Liver (tissue), 8 donors: ENCODE measurements at regions not wholly inside any gene's neighbourhood (a gene's known extent, or its start where the extent isn't known, plus 50 kb on each side); places are given as distances from the start of the nearest gene placed in this dataset.

Experiments
- DNase-seq: peaks from one replicate; pipeline ENCODE4 v3.0.0-alpha.2; 2017; ENCODE audit warnings: low spot score
- H3K27ac ChIP-seq, 2 donors: one replicate each; pipeline ENCODE4 v1.7.0; 2013; ENCODE audit warnings: inconsistent platforms in 2 of 2, low read length in 2 of 2, control low read depth in 1 of 2, low read depth in 1 of 2, mild to moderate bottlenecking in 1 of 2
- H3K27me3 ChIP-seq, 4 donors: one replicate each; pipeline versions ENCODE4 v1.6.1 to v1.7.0; 2013; ENCODE audit warnings: low read length in 3 of 4, inconsistent platforms in 1 of 4, mild to moderate bottlenecking in 1 of 4, moderate library complexity in 1 of 4; ENCODE audit not compliant: control insufficient read depth in 4 of 4, insufficient read depth in 4 of 4
- H3K36me3 ChIP-seq, 4 donors: one replicate each; pipeline versions ENCODE4 v1.6.1 to v1.7.0; 2013; ENCODE audit warnings: low read length in 3 of 4, mild to moderate bottlenecking in 3 of 4, low read depth in 1 of 4, moderate library complexity in 1 of 4; ENCODE audit not compliant: control insufficient read depth in 4 of 4, insufficient read depth in 3 of 4
- H3K4me1 ChIP-seq, 4 donors: one replicate each; pipeline versions ENCODE4 v1.6.1 to v1.7.0; 2013; ENCODE audit warnings: low read length in 3 of 4, mild to moderate bottlenecking in 3 of 4, moderate library complexity in 1 of 4; ENCODE audit not compliant: control insufficient read depth in 4 of 4, insufficient read depth in 4 of 4
- H3K4me3 ChIP-seq, 3 donors: one replicate each; pipeline versions ENCODE4 v1.6.1 to v1.7.0; 2013; ENCODE audit warnings: low read length in 3 of 3, control low read depth in 1 of 3, low read depth in 1 of 3, mild to moderate bottlenecking in 1 of 3
- H3K9ac ChIP-seq, 2 donors: one replicate each; pipeline ENCODE4 v1.7.0; 2013; ENCODE audit warnings: low read length in 2 of 2, mild to moderate bottlenecking in 2 of 2, moderate library complexity in 2 of 2, control low read depth in 1 of 2, low read depth in 1 of 2
- H3K9me3 ChIP-seq, 4 donors: one replicate each; pipeline versions ENCODE4 v1.6.1 to v1.7.0; 2013; ENCODE audit warnings: low read length in 3 of 4; ENCODE audit not compliant: control insufficient read depth in 4 of 4
- CTCF ChIP-seq: fragments of 150-350 bp; IDR thresholded peaks from 2 replicates; pipeline ENCODE4 v1.5.1; 2017; ENCODE audit warnings: improper control_type of control experiment, low read depth, low read length; ENCODE audit not compliant: missing input control
- EGR1 ChIP-seq, 2 donors: IDR thresholded peaks; 2 replicates each; pipeline ENCODE4 v1.6.1; 2016 to 2018; ENCODE audit warnings: antibody characterized with exemption in 2 of 2, low read depth in 2 of 2
- FOXA1 ChIP-seq: IDR thresholded peaks from 2 replicates; pipeline ENCODE4 v1.6.1; 2016; ENCODE audit warnings: antibody characterized with exemption
- FOXA2 ChIP-seq: IDR thresholded peaks from 2 replicates; pipeline ENCODE4 v1.6.1; 2016; ENCODE audit warnings: antibody characterized with exemption
- GABPA ChIP-seq, 2 donors: IDR thresholded peaks in 1 of 2; conservative IDR thresholded peaks in 1 of 2; 2 replicates each; pipeline ENCODE4 v1.6.1; 2016; ENCODE audit warnings: antibody characterized with exemption in 2 of 2, mild to moderate bottlenecking in 1 of 2, moderate library complexity in 1 of 2
- HNF4A ChIP-seq, 2 donors: conservative IDR thresholded peaks; 2 replicates each; pipeline ENCODE4 v1.6.1; 2016; ENCODE audit warnings: antibody characterized with exemption in 2 of 2, mild to moderate bottlenecking in 2 of 2
- HNF4G ChIP-seq: IDR thresholded peaks from 2 replicates; pipeline ENCODE4 v1.6.1; 2016; ENCODE audit warnings: antibody characterized with exemption
- JUND ChIP-seq, 2 donors: IDR thresholded peaks; 2 replicates each; pipeline ENCODE4 v1.6.1; 2016; ENCODE audit warnings: antibody characterized with exemption in 2 of 2
- MAX ChIP-seq: IDR thresholded peaks from 2 replicates; pipeline ENCODE4 v1.6.1; 2016; ENCODE audit warnings: antibody characterized with exemption
- NR2F2 ChIP-seq: IDR thresholded peaks from 2 replicates; pipeline ENCODE4 v1.6.1; 2016; ENCODE audit warnings: antibody characterized with exemption
- RAD21 ChIP-seq, 2 donors: IDR thresholded peaks; 2 replicates each; pipeline ENCODE4 v1.6.1; 2016; ENCODE audit warnings: antibody characterized with exemption in 2 of 2, mild to moderate bottlenecking in 2 of 2
- REST ChIP-seq: IDR thresholded peaks from 2 replicates; pipeline ENCODE4 v1.6.1; 2016; ENCODE audit warnings: antibody characterized with exemption, mild to moderate bottlenecking
- RXRA ChIP-seq, 2 donors: IDR thresholded peaks; 2 replicates each; pipeline ENCODE4 v1.6.1; 2017 to 2018; ENCODE audit warnings: antibody characterized with exemption in 2 of 2, mild to moderate bottlenecking in 1 of 2
- SP1 ChIP-seq: IDR thresholded peaks from 2 replicates; pipeline ENCODE4 v1.6.1; 2018; ENCODE audit warnings: antibody characterized with exemption, mild to moderate bottlenecking
- TAF1 ChIP-seq: conservative IDR thresholded peaks from 2 replicates; pipeline ENCODE4 v1.6.1; 2016; ENCODE audit warnings: antibody characterized with exemption, mild to moderate bottlenecking
- YY1 ChIP-seq: IDR thresholded peaks from 2 replicates; pipeline ENCODE4 v1.6.1; 2016; ENCODE audit warnings: antibody characterized with exemption, mild to moderate bottlenecking
- ZBTB33 ChIP-seq: IDR thresholded peaks from 2 replicates; pipeline ENCODE4 v1.6.1; 2016; ENCODE audit warnings: antibody characterized with exemption
- WGBS: extraction: QIAGEN DNeasy Blood & Tissue Kit; methylation state at CpG from one replicate; pipeline ENCODE4 v1.1.7; 2013; 5-methylcytosine and 5-hydroxymethylcytosine counted together
- TF ChIP-seq, protein P1 (sequence below): IDR thresholded peaks from 2 replicates; pipeline ENCODE4 v1.6.1; 2016; ENCODE audit warnings: antibody characterized with exemption
- donor health status: healthy.
- donor health status: healthy.
- donor health status: healthy.
- donor health status: healthy.
- donor health status: healthy.

- Histone ChIP-seq H3K27me3 (peaks cover 0 to 3% (median 0%) of the 10 kb centered on the region in 4 donors), H3K9ac (no peak overlapping the region), H3K36me3 (no peaks in the 10 kb centered on the region), H3K9me3 (no peaks in the 10 kb centered on the region), H3K4me1 (no peaks in the 10 kb centered on the region), H3K4me3 (no peak overlapping the region), H3K27ac (no peak overlapping the region)
- TF ChIP-seq CTCF: no peak
- TF ChIP-seq YY1: no peak
- TF ChIP-seq NR2F2: no peak
- TF ChIP-seq, protein P1, sequence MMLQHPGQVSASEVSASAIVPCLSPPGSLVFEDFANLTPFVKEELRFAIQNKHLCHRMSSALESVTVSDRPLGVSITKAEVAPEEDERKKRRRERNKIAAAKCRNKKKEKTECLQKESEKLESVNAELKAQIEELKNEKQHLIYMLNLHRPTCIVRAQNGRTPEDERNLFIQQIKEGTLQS: no peak
- no peak for TF ChIP-seq HNF4A (conservative IDR thresholded peaks at IDR 0.05)
- TF ChIP-seq RXRA (IDR thresholded peaks at IDR 0.05): no peak
- no peak for TF ChIP-seq HNF4G
- no peak for TF ChIP-seq TAF1
- no peak for TF ChIP-seq REST
- no peak for TF ChIP-seq GABPA (IDR thresholded peaks at IDR 0.05 in 1 of 2, conservative IDR thresholded peaks at IDR 0.05 in 1 of 2)
- TF ChIP-seq FOXA1: no peak
- TF ChIP-seq FOXA2: no peak
- no peak for TF ChIP-seq JUND (IDR thresholded peaks at IDR 0.05)
- no peak for TF ChIP-seq ZBTB33
- no peak for TF ChIP-seq EGR1 (IDR thresholded peaks at IDR 0.05; ENCODE audit: low read depth in 2 of 2)
- TF ChIP-seq MAX: no peak
- no peak for TF ChIP-seq RAD21 (IDR thresholded peaks at IDR 0.05)
- TF ChIP-seq SP1: no peak
- no peak for DNase-seq
- WGBS: 66% methylated on average over 3 of the region's 3 CpGs
Measured at GRCh38 chr3:157871838-157872460, 234.3 kb downstream of the SHOX2 start.
